HG02798 (cell line): ENCODE measurements at regions not wholly inside any gene's neighbourhood (a gene's known extent, or its start where the extent isn't known, plus 50 kb on each side); places are given as distances from the start of the nearest gene placed in this dataset.
"Not testable (repeated sequence)": the region's sequence is repeated elsewhere in the genome, so short reads cannot be mapped to it uniquely, and the experiment has no call there.

Experiments
- ATAC-seq: cut with Tn5 transposase; IDR thresholded peaks from one replicate; pipeline ENCODE4 v1.9.1; 2021; ENCODE audit warnings: mild to moderate bottlenecking; ENCODE audit not compliant: unreplicated experiment, poor library complexity

DNA sequence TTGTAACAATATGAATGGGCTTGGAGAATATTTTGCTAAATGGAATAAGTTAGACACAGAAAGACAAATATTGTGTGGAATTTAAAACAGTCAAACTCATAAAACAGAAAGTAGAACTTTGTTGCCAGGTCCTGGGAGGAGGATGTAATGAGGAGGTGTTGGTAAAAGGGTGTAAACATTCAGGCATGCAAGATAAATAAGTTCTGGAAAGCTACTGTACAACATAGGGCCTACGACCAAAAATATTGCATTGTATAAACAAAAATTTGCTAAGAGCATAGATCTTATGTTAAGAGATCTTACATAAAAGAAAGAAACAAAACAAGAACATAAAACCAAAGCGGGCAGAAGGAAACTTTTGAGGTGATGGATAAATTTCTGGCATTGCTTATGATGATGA, 1907.8 kb upstream of the PCDH20 start:
- no peak for ATAC-seq

DNA sequence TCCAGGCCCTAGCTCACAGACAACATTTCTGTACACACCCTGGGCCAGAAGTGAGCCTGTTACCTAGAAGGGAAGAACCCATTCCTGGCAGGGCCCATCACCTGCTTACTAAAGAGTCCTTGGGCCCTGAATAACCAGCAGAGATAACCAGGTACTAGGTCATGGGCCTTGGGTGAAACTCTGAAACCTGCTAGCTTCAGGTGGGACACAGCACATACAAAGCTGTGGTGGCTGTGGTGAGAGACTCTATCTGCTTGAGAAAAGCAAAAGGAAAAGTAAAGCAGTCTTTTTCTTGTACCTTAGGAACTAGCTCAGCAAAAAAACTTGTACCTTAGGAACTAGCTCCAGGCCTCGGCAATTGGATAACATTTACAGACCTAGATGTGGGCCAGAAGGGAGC, 1895.9 kb upstream of the PCDH20 start:
- ATAC-seq = no peak

DNA sequence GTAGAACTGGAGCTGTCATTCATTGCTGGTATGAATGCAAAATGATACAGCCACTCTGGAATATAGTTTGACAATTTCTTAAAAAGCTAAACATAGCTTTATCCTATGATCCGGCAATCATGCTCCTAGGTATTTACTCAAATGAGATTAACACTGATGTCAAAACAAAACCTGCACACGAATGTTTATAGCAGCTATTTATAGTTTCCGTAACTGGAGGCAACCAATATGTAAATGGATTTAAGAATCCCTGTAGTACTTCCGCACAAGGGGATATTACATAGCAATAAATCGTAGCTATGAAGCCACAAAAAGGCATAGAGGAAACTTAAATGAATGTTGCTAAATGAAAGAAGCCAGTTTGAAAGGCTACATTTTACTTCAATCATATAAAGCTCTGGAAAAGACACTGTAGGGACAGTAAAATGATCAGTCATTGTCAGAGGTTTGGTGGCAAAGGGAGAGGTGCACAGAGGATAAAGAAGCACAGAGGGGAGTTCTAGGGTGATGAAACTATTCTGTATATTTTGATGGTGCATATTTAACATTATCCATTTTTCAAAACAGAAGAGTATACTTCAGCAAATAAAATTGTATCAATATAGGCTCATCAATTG, 1893.0 kb upstream of the PCDH20 start:
- ATAC-seq = no peak

DNA sequence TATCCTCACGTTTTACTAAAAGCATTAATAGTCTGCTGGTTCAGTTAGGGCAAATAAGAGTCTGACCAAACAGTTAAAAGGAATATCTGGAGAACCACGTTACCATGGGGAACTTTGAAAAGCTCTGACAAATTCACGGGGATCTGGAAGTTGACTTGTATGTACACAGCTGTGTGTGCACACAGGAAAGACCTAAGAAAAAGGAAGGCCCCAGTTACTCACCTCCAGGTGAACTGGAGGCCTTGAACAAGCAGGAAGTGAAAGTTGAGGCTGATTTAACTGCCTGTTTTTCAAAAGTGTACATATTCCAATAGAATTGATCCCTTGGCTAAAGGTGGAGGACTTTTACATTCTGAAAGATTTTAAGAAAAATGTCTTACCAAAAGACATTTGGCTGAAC, 1891.6 kb upstream of the PCDH20 start:
- ATAC-seq = no peak

DNA sequence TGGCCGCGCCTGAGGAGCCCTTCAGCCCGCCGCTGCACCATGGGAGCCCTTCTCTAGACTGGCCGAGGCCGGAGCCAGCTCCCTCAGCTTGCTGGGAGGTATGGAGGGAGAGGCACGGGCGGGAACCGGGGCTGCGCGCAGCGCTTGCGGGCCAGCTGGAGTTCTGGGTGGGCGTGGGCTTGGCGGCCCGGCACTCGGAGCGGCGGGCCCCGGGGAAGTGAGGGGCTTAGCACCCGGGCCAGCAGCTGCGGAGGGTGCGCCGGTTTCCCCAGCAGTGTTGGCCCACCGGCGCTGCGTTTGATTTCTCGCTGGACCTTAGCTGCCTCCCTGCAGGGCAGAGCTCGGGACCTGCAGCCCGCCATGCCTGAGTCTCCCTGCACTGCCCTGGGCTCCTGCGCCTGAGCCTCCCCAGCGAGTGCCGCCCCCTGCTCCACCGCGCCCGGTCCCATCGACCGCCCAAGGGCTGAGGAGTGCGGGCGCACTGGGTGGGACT, 1890.0 kb upstream of the PCDH20 start:
- ATAC-seq = no peak

DNA sequence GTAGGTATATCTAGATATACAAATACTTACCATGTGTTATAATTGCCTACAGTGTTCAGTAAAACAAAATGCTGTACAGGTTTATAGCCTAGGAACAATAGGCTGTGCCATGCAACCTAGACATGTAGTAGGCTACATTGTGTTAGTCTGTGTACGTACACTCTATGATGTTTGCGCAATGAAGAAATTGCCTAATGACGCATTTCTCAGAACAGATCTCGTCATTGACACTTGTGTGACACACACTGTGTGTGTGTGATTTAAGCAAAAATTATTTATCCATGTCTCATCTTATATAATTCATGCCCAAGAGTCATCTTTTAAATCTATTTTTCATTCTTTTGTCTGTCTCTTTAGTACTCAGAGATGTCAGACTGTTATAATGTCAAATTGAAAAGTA, 1888.8 kb upstream of the PCDH20 start:
- no peak for ATAC-seq

DNA sequence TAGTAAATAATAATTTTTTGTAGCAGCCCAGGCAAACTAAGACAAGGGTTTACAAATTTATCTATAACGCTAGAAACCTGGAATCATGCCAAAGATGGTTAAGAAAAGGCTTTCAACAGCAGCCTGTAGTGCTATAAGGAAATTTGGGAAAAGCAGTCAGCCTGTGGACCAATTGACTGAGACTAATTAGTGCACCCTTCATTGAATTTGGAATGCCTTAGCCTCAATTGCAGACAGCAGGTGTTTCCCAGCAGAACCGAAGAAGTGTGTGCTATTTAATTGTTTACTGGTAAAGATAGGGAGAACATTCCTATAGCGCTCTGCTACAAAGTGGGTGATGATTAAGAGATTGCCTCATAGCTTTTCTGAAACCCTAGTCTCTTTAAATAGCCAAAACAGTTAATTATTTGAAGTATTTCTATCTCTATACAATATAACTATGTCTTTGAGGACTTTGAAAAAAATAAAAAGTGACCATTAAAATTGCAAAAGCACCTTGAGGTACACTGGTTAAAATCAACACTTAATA, 1884.3 kb upstream of the PCDH20 start:
- no peak for ATAC-seq

DNA sequence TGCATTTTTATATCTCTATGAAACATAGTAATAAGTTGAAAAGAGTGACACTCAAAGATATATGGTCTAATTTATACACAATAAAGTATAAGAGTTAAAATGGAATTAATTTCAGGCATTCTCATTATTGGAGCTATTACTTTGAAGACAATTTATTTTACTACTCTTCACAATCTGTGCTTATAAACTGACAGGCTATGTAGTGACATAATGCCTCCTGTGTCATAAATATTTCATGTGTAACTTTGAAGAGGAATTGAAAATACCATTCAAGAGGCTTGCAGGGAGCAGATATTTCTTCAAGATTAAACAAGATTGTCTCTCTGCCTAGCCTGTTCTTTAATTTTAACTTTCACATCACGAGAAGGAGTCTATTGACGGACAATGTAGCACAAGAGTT, 1881.5 kb upstream of the PCDH20 start:
- no peak for ATAC-seq

DNA sequence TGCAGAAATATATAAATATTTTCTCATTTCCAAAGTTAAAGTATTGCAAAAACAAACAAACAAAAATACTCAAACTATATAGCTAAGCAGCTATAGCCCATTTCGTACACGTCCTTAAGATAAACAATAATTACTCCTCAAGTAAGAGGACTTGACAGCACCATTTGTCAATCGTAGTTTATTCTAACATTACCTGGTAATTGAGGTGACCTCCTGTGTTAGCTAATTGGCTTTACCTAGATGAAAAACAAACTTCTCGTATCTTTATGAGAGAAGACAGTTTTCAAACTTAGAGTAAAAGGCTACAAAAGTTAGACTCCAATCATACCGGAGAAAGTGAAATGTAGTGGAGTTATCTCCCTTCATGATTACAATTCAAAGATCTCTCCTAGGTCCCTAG, 1876.1 kb upstream of the PCDH20 start:
- ATAC-seq = no peak

DNA sequence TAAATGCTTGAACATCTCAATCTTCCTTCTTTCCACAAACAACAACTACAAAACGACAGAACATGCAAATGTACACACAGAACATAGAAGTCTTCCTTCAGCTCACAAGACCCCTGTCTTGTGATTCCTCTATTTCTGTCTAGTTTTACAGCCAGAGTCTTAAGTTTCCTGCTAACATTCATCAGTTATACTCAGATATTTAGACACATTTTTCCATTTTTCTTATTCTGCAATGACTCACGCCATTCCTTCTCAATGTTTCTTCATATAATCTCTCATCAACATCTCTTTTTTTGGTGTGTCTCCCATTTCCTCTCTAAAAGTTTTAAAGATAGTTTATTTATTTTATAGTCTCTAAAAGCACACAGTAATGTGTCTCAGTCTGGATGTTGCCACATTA, 1872.9 kb upstream of the PCDH20 start:
- ATAC-seq = no peak

DNA sequence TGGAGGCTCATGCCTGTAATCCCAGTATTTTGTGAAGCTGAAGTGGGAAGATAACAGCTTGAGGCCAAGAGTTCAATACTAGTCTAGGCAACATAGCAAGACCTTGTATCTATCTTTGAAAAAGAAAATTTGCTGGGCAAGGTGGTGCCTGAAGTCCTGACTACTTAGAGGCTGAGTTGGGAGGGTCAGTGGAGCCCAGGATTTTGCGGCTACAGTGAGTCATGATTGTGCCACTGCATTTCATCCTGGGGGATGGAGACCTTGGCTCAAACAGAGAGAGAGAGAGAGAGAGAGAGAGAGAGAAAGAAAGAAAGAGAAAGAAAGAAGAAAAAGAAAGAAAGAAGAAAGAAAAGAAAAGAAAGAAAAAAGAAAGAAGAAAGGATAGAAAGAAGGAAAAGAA, 1872.3 kb upstream of the PCDH20 start:
- no peak for ATAC-seq

DNA sequence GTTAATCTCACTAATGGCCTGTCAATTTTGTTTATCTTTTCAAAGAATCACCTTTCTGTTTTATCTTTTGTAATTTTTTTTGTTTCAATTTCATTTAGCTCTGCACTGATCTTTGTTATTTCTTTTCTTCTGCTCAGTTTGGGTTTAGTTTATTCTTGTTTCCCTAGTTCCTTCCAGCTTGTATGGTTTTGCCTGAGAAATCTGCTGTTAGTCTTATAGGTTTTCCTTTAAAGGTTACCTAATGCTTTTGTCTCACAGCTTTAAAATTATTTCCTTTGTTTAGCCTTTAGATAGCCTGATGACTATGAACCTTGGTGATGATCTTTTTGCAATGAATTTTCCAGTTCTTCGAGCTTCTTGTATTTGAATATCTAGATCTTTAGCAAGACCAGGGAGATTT, 1869.8 kb upstream of the PCDH20 start:
- ATAC-seq = no peak

DNA sequence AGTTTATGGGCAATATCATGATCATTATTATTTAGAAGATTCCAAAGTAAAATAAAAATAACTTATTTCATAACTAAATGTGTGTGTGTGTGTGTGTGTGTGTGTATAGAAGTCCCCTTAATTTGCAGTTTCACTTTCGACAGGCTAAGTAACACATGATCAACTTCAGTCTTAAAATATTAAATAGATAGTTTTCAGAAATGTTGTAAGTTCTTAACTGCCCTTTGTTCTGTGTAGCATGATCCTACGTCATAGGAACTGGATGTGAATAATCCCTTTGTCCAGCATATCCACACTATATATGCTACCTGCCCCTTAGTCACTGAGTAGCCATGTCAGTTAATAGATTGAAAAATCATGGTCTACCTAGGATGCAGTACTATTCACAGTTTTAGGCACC, 1863.5 kb upstream of the PCDH20 start:
- no peak for ATAC-seq

DNA sequence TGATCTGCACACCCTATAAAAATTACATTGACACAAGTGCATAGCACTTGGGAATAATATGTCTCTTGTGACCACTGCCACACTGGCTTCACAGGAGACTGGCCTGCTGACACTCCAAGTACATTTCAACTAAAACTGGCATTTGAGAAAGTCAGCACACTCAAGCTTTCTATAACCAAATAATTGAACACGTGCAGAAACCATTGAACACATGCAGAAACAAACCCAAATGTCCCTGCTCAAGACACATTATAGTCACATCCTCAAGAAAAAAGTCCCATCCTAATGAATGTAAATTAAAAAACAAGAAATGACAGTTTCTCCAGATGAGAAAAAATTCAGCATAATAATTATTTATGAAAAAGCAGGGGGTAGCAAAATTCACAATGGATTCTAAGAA, 1859.1 kb upstream of the PCDH20 start:
- no peak for ATAC-seq

DNA sequence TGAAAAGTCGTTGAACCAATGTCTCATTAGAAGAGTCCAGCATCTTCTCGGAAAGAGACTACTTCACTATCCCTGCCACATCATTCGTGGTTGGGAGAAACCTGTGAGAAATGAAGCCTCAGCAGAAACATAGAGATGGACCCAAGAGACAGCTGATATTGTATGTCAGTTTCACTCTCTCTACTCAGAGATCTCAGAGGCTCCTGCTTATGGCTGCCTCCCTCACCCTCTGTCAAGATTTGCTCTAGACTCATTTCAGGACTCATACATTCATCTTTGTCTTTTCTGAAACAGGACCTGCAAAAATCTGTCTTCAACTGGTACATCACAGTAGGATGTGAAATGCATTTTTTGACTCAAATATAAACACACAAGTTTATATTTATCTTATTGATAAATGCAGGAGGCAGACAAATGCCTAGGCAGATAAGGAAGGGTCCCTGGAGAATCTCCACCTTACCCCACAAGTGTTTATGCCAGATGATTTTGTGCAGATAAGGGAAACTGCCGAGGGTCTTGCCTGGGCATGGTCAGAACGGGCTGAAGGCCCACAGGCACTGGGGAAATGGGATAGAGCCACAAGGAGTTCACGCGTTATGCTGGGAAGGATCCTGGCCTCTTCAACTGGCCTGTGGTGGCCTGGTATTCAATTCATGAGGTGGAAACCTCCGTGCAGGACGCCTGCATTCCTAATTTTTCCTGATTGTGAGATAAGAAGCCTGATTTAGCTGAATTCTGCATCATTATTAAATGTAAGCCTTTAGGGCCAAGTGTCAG, 1834.0 kb upstream of the PCDH20 start:
- ATAC-seq = no peak

DNA sequence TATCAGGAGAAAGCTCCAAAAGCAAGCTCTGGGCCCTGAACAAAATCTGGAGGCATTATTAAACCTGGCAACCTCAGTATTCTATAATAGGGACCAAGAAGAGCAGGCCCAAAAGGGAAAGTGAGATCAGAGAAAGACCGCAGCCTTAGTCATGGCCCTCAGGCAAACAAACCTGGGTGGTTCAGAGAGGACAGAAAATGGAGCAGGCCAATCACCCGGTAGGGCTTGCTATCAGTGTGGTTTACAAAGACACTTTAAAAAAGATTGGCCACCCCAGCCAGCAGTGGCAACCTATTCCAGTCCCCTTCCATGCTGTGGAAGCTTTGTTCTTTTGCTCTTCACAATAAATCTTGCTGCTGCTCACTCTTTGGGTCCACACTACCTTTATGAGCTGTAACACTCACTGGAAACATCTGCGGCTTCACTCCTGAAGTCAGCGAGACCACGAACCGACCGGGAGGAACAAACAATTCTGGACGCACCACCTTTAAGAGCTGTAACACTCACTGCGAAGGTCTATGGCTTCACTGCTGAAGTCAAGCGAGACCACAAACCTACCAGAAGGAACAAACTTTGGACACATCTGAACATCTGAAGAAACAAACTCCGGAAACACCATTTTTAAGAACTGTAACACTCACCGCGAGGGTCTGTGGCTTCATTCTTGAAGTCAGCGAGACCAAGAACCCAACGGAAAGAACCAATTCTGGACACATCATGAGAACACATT, 1821.2 kb upstream of the PCDH20 start:
- not testable (repeated sequence) for ATAC-seq

DNA sequence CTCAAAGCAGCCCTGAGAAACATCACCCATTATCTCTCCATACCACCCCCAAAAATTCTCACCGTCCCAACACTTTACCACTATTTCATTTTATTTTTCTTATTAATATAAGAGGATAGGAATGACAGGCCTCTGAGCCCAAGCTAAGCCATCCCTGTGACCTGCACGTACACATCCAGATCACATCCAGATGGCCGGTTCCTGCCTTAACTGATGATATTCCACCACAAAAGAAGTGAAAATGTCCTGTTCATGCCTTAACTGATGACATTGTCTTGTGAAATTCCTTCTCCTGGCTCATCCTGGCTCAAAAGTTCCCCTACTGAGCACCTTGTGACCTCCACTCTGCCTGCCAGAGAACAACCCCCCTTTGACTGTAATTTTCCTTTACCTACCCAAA, 1802.9 kb upstream of the PCDH20 start:
- ATAC-seq = not testable (repeated sequence)

DNA sequence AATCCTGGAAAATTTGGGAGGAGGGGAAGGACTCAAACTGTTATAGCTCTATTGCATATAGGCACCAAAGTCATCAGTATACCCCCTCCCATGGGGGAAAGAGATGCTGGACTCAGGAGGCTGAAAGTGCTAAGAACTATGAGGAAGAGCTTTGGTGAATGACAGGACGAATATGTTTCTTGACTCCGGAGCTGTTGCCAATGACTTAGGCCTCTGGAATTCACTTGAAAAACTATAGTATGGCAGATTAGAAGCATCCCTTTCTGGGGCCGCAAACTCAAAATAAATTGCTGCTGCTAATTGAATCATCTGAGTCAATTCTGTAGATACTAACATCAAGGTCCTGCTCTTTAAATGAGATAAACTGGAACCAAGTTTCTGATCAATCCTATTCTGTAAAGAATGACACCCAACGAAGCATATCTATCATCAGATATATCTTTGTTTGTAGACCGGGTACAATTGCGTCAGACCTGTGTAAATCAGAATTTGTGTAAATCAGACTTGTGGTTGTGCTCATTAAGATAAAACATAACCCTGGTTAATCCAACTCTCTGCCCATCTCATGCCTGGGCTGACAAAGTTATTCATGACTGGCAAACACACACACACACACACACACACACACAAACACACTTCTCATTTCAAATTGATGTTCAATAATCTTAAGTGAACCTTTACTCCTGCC, 1793.8 kb upstream of the PCDH20 start:
- ATAC-seq = no peak

DNA sequence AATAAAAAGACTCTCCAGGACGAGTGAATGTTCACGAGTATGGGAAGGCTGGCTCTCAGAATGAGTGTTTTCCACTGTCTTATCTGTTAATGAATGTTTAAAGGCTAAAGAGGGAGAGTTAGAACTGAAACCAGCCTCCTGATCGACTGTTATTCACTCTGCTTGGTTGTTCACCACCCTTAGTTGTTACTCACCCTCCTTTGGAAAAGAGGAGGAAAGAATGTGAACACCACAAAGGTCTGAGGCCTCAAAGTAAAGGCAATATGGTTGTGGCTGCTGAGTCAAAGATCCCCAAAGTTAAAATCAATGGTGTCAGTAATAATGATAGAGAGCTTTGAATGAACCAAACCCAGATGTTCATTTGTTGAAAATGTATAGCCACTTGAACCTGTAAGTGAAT, 1793.2 kb upstream of the PCDH20 start:
- ATAC-seq = no peak

DNA sequence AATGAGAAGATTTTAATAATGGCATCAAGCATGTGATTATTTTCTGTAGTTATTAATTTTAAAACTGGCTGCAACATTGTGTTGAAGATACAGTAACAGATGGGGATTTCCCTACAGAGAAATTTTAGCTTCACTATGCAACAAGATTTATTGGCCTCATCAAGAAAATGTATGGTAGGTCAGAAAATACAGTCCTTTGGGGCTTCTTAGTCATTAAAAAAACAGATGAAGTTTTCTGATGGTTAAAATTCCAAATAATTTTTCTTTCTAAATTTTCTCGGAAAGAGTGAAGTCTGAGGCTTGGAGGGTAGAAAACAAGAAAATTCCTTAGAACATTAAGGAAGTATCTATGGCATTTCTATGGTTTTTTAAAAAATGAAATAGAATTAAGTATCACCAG, 1790.8 kb upstream of the PCDH20 start:
- ATAC-seq = no peak

DNA sequence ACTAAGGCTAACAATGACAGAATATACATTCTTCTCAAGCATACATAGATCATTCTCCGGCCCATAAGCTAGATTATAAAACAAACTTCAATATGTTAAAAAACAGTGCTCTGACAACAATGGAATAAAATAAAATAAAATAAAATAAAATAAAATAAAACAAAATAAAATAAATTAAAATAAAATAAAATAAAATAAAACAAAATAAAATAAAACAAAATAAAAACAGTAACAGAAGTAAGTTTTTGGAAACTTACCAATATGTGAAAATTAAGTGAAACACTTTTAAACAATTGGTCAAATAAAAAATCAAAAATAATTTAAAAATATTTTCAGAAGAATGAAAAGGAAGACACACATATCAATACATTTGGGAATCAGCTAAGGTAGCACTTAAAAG, 1785.8 kb upstream of the PCDH20 start:
- ATAC-seq = no peak
